GM12891 (cell line): ENCODE measurements at regions not wholly inside any gene's neighbourhood (a gene's known extent, or its start where the extent isn't known, plus 50 kb on each side); places are given as distances from the start of the nearest gene placed in this dataset.

ENCODE experiments used
- POLR2A ChIP-seq: IDR thresholded peaks from 2 replicates; pipeline ENCODE4 v1.6.1; 2011; ENCODE audit warnings: low read depth, low read length, control low read depth
- POLR2AphosphoS5 ChIP-seq: IDR thresholded peaks from 2 replicates; pipeline ENCODE4 v1.6.1; 2011; ENCODE audit warnings: low read depth, low read length, control low read depth
- SPI1 ChIP-seq: IDR thresholded peaks from 2 replicates; pipeline ENCODE4 v1.6.1; 2011; ENCODE audit warnings: low read depth, low read length, control low read depth

- TF ChIP-seq SPI1 (no peak), POLR2AphosphoS5 (no peak), POLR2A (no peak)
Measured at GRCh38 chrX:9388450-9388849, 76.4 kb upstream of the TBL1X start.
